ENCODE measurements at regions not wholly inside any gene's neighbourhood (a gene's known extent, or its start where the extent isn't known, plus 50 kb on each side); places are given as distances from the start of the nearest gene placed in this dataset.

- H3K27ac ChIP-seq, result no peak overlapping the region
- no peak for ATAC-seq
- TF ChIP-seq CTCF (IDR thresholded peaks at IDR 0.05), result no peak
- H3K4me1 ChIP-seq, result no peaks in the 10 kb centered on the region
- DNase-seq, result no peak
- no peak overlapping the region for H3K4me3 ChIP-seq
- intact Hi-C loops (cut with DNase I), result no loop called here
- H3K27me3 ChIP-seq (ENCODE audit: low read depth), result no peaks in the 10 kb centered on the region
- H3K36me3 ChIP-seq, result no peaks in the 10 kb centered on the region
- no peaks in the 10 kb centered on the region for H3K9me3 ChIP-seq
Observed at GRCh38 chr1:99457381-99458165, 188.3 kb upstream of the PALMD start.

GRCh38 chr1:99461499-99461898 is 184.4 kb upstream of the PALMD start:
- ATAC-seq (no peak), DNase-seq (no peak)
- no peaks in the 10 kb centered on the region for H3K27me3 ChIP-seq (ENCODE audit: low read depth)
- TF ChIP-seq CTCF (IDR thresholded peaks at IDR 0.05), result no peak
- H3K9me3 ChIP-seq, result no peaks in the 10 kb centered on the region
- no peak overlapping the region for H3K27ac ChIP-seq
- no peak overlapping the region for H3K4me3 ChIP-seq
- no peaks in the 10 kb centered on the region for H3K36me3 ChIP-seq
- intact Hi-C loops (cut with DNase I), result no loop called here
- H3K4me1 ChIP-seq, result no peaks in the 10 kb centered on the region

DNA sequence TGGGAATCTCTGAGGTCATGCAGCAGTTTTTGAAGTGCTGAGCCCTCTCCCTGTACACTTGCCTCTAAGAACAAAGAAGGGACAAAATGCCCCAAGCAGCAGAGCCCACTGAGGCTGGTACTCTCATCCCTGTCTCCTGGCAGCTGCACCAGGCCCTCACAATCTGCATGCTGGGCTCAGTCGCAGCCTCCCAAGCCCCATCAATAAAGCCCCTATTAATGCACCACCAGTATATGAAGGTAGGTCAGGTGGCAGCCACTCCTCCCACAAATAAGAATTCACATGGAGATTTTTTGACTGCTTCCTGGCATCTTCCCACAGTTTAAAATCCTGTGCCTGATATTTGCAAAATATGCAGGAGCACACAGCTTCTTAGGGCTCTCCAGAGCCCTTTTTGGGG is 181.2 kb upstream of the PALMD start:
- no peak for DNase-seq
- H3K4me3 ChIP-seq, result no peak overlapping the region
- H3K27me3 ChIP-seq (ENCODE audit: low read depth), result no peaks in the 10 kb centered on the region
- no peak for TF ChIP-seq CTCF (IDR thresholded peaks at IDR 0.05)
- no peaks in the 10 kb centered on the region for H3K9me3 ChIP-seq
- no peaks in the 10 kb centered on the region for H3K36me3 ChIP-seq
- H3K4me1 ChIP-seq, result no peaks in the 10 kb centered on the region
- intact Hi-C loops (cut with DNase I), result no loop called here
- no peak overlapping the region for H3K27ac ChIP-seq
- ATAC-seq, result no peak

DNA sequence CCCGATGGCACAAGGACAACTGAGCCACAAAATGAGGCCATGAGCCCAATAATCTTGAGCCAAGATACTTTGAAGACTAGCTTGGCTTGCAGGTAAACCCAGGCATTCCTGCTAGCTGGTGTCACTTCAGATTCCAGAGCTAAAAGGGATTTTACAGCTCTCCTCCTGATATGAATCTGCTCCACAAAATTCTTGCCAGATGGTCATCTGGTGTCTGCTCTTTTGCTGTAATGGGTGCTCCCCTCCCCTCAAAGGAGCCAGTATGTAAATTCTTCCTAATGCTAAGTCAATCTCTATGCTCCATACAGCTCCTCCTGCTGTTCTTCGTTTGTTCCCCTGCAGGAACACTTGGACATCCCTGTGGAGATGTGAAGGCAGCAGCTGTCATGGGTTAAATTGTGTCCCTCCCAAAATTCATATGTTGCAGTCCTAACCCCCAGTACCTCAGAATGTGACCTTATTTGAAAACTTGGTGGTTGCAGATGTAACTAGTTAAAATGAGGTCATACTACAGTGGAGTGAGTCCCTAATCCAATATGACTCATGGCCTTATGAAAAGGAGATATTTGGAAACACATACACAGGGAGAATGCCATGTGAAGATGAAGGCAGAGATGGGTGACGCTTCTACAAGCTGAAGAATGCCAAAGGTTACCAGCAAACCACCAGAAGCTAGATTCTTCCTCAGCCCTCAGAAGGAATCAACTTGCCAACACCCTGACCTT is 180.6 kb upstream of the PALMD start:
- H3K36me3 ChIP-seq, result no peaks in the 10 kb centered on the region
- no peaks in the 10 kb centered on the region for H3K9me3 ChIP-seq
- H3K27me3 ChIP-seq (ENCODE audit: low read depth), result no peaks in the 10 kb centered on the region
- DNase-seq, result no peak
- no peaks in the 10 kb centered on the region for H3K4me1 ChIP-seq
- ATAC-seq, result no peak
- no peak overlapping the region for H3K27ac ChIP-seq
- H3K4me3 ChIP-seq, result no peak overlapping the region
- intact Hi-C loops (cut with DNase I), result no loop called here
- no peak for TF ChIP-seq CTCF (IDR thresholded peaks at IDR 0.05)

- H3K9me3 ChIP-seq, result no peaks in the 10 kb centered on the region
- no peaks in the 10 kb centered on the region for H3K4me1 ChIP-seq
- H3K27me3 ChIP-seq (ENCODE audit: low read depth), result no peaks in the 10 kb centered on the region
- intact Hi-C loops (cut with DNase I), result no loop called here
- ATAC-seq, result no peak
- TF ChIP-seq CTCF (IDR thresholded peaks at IDR 0.05), result no peak
- no peaks in the 10 kb centered on the region for H3K36me3 ChIP-seq
- H3K27ac ChIP-seq, result no peak overlapping the region
- no peak overlapping the region for H3K4me3 ChIP-seq
- no peak for DNase-seq
Observed at GRCh38 chr1:99467645-99468044, 178.3 kb upstream of the PALMD start.
